GM19328 (cell line): ENCODE measurements at regions not wholly inside any gene's neighbourhood (a gene's known extent, or its start where the extent isn't known, plus 50 kb on each side); places are given as distances from the start of the nearest gene placed in this dataset.

Experiments used
- ATAC-seq: cut with Tn5 transposase; IDR thresholded peaks from one replicate; pipeline ENCODE4 v1.9.1; 2021; ENCODE audit warnings: mild to moderate bottlenecking, moderate library complexity; ENCODE audit not compliant: unreplicated experiment

- no peak for ATAC-seq
Measured at GRCh38 chr2:122908159-122908558, 1116.9 kb upstream of the CNTNAP5 start.

DNA sequence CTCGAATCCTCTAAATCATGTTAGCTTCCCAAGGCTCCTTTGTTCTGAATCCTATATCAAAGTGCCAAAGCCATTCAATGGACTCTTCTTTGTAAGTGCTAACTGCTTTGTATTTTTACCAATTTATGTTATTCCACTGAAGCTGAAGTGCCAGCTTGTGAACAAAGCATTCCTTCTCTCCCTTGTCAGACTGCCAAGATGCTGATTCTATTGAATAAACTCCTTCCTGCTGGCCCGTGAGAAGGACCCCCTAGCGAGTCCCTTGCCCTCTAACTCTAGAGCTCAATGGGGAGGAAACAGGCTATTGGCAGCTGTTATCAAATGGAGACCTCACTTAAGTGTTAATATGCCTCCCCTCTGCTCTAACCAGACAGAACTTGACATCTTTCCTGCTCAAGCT lies 1097.9 kb upstream of the CNTNAP5 start:
- ATAC-seq: no peak

- no peak for ATAC-seq
Measured at GRCh38 chr2:122927710-122928557, 1097.2 kb upstream of the CNTNAP5 start.

DNA sequence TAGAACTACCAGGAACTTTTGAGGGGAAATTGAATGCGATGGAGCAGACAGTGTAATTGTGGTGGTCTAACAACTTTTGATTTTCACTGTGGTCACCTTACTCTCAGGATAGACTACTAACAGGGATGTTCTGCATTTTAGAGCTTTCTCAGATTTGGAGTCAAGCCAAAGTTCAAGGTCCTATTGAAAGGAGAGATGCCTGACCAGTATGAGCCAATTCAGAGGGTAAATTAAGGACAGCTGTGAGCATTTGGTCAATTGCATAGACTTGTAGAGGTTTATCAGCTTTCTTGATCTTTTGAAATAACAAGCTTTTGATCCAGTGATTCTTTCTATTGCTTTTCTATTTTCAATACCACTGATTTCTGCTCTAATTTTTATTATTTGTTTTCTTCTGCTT lies 1095.7 kb upstream of the CNTNAP5 start:
- no peak for ATAC-seq

DNA sequence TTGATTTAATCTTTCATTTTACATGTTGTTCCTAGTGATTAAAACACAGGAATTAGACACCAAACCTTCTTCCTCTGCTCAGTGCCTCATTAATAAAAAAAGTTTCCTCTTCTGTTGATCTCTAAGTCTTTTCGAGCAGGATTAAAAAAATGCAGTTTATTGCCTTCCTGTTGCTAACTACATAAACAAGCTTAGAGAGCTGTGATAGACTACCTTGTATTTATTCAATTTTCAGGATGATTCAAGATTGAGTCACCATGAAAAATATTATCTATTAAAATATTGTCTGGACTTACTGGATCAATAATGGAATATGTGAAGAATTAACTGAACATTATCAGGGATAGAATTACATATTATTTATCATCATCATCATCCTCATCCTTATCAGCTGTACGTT lies 1089.6 kb upstream of the CNTNAP5 start:
- ATAC-seq: no peak

DNA sequence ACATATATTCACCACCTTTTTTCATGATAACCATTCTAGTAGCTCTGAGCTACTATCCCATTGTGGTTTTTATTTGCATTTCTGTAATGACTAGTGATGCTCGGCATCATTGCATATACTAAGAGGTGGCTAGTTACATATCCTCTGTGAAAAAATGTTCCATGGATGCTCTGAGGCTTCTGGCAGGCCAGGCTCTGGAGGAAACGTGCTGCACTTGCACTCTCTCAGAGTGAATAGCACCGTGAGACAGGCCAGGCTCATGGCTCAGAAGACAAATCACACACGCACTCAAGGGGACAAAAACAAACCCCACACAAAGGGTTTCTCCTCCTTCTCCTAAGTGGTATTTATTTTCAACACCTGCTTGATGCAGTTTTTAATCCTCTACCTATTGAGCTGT lies 1085.3 kb upstream of the CNTNAP5 start:
- ATAC-seq: no peak

- ATAC-seq: no peak
Measured at GRCh38 chr2:122949523-122949922, 1075.6 kb upstream of the CNTNAP5 start.

- ATAC-seq: no peak
Measured at GRCh38 chr2:122955776-122956175, 1069.3 kb upstream of the CNTNAP5 start.

DNA sequence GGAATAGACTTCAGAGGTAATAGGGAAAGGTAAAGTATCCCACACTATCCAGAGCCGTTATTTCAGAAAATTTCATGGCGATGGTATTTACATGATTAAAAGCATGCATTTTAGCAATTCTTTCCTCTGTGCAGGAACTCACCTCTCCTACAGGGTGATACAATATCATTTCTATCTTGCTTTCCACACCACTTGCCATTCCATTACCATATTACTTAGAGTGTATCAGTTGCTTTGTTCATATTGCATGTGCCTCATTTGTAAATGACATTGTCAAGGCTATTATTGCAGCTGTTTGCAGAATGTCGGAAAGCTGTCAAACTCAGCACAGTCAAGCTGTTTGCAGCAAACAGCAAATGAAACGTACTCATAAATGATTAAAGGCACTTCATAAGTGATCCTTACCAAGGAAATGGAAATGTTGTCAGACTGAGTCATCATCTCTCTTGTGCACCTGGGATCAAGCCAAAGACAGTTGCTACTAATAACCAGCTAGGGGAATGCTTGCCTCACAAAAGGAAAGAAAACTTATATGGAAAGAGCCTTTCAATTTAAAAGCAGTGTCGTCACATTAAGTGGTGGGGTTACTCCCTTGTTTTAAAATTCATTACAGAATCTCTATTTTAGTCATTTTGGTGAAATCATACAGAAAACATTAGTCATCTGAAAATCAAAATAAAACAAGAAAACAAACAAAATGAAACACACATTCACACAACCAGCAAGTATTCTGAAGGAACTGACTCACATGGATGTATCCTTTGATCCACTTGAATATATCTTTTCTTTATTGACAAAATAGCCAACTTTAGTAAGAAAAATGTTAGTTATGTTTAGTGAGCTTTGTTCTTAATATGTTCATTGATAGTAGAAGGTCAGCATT lies 1064.1 kb upstream of the CNTNAP5 start:
- ATAC-seq: no peak

GRCh38 chr2:122966461-122966860 lies 1058.6 kb upstream of the CNTNAP5 start:
- no peak for ATAC-seq

- no peak for ATAC-seq
Measured at GRCh38 chr2:122977580-122977979, 1047.5 kb upstream of the CNTNAP5 start.

DNA sequence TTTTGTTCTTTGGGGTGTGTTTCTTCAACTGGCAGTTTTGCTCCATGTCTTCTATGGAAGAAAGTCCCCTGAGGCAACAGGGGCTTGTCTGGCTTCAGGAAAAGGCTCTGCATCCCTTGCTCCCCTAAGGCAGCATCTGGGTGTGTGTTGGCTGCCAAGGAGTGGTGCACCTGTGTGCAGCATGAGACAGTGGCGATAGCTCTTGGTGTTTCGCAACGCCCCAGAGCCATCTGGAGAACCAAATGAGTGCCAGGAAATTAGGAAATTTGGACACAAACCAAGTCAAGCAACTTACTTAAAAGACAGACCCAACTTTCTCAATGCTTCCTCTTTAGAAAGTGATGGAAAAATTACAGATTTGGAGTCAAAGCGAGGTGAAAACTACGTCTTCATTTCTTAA lies 1044.4 kb upstream of the CNTNAP5 start:
- ATAC-seq: no peak

DNA sequence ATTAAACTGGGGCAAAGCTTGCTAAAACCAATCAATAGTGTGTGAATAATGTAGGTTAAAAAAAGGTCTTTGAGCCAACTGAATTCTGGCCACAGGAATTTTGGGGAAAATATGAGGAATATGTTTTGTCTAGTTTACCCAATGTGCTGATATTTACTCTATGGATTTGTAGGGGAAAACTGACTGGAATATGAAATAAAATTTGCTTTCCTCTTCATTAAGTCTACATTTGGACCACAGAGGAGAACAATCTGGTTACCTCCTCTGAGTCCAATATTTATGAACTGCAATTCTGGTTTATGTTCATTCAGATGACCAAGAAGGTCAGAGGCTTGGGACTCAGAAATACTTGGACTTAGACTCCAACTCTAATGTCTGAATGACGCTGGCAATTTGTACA lies 1042.2 kb upstream of the CNTNAP5 start:
- no peak for ATAC-seq

- no peak for ATAC-seq
Measured at GRCh38 chr2:122988395-122989221, 1036.5 kb upstream of the CNTNAP5 start.

DNA sequence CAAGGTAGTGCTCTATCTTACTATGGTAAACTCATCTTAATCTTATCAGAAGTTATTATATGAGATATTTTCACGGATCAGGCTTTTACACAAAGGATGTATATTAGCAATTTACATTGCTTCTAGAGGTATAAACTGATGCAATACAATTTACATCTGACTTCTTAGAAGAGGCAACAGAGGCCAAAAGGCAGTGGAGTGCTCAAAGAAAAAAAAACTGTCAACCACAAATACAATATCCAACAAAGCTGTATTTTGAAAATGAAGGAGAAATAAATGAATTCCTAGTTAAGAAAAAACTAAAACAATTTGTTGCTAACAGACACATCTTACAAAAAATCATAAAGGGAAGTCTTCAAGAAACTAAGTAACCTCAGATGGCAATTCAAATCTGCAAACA lies 1031.5 kb upstream of the CNTNAP5 start:
- ATAC-seq: no peak

GRCh38 chr2:122999258-122999657 lies 1025.8 kb upstream of the CNTNAP5 start:
- ATAC-seq: no peak

DNA sequence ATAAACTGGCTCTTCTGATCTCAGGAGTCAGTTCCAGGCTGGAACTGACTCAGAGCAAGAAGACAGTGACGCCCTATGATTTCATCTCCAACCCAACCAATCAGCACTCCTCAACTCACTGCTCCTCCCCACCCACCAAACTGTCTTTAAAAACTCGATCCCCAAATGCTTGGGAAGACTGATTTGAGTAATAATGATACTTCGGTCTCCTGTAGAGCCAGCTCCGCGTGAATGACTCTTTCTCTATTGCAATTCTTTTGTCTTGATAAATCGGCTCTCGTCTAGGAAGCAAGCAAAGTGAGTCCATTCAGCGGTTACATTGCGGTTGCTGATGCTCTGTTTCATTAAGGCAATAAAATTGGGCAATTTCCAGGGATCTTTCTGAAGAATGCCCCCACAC lies 1025.3 kb upstream of the CNTNAP5 start:
- ATAC-seq: no peak

- ATAC-seq: no peak
Measured at GRCh38 chr2:123002660-123003248, 1022.3 kb upstream of the CNTNAP5 start.

GRCh38 chr2:123015186-123015585 lies 1009.9 kb upstream of the CNTNAP5 start:
- no peak for ATAC-seq

GRCh38 chr2:123035541-123035940 lies 989.5 kb upstream of the CNTNAP5 start:
- no peak for ATAC-seq

DNA sequence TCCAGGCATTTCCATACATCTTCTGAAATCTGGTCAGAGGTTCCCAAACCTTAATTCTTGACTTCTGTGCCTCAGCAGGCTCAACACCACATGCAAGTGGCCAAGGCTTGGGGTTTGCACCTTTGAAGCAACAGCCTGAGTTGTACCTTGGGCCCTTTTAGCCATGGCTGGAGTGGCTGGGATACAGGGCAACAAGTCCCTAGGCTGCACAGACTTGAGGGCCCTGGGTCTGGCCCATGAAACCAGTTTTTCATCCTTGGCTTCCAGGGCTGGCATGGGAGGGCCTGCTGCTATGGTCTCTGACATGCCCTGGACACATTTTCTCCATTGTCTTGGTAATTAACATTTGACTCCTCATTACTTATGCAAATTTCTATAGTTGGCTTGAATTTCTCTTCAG lies 988.8 kb upstream of the CNTNAP5 start:
- no peak for ATAC-seq
